Neural crest cell (in vitro differentiated cells): ENCODE measurements at regions not wholly inside any gene's neighbourhood (a gene's known extent, or its start where the extent isn't known, plus 50 kb on each side); places are given as distances from the start of the nearest gene placed in this dataset.

Experiments used
- DNase-seq: peaks from one replicate; pipeline ENCODE4 v3.0.0; 2021; ENCODE audit warnings: low read depth, mixed read lengths, low spot score
- H3K27ac Mint-ChIP-seq: one replicate; pipeline ENCODE4 v1.8.0; 2021; ENCODE audit warnings: mild to moderate bottlenecking, mixed read lengths; ENCODE audit not compliant: unreplicated experiment
- H3K27me3 Mint-ChIP-seq: 2 replicates; pipeline ENCODE4 v1.8.0; 2021; ENCODE audit warnings: low read depth, mild to moderate bottlenecking, mixed read lengths
- H3K36me3 Mint-ChIP-seq: 2 replicates; pipeline ENCODE4 v1.8.0; 2021; ENCODE audit warnings: low read depth, mild to moderate bottlenecking, mixed read lengths
- H3K4me1 Mint-ChIP-seq: 2 replicates; pipeline ENCODE4 v1.8.0; 2021; ENCODE audit warnings: mixed read lengths
- H3K4me3 Mint-ChIP-seq: one replicate; pipeline ENCODE4 v1.8.0; 2021; ENCODE audit warnings: mild to moderate bottlenecking, mixed read lengths
- H3K9me3 Mint-ChIP-seq: 2 replicates; pipeline ENCODE4 v1.8.0; 2021; ENCODE audit warnings: mixed read lengths
- CTCF ChIP-seq: fragments of 200-600 bp; sonication (generic); conservative IDR thresholded peaks from 2 replicates; pipeline ENCODE4 v1.5.0; 2021; ENCODE audit warnings: antibody characterized with exemption, mild to moderate bottlenecking

GRCh38 chr18:43887491-43887890 lies 610.2 kb upstream of the SYT4 start:
- Mint-ChIP-seq H3K27ac (no peak overlapping the region), H3K4me1 (no peaks in the 10 kb centered on the region), H3K9me3 (peaks cover 4% of the 10 kb centered on the region), H3K27me3 (no peaks in the 10 kb centered on the region), H3K36me3 (no peaks in the 10 kb centered on the region), H3K4me3 (no peak overlapping the region)
- no peak for DNase-seq
- no peak for TF ChIP-seq CTCF

GRCh38 chr18:43888598-43888997 lies 611.3 kb upstream of the SYT4 start:
- no peak overlapping the region for H3K27ac Mint-ChIP-seq
- no peak for DNase-seq
- no peaks in the 10 kb centered on the region for H3K27me3 Mint-ChIP-seq
- no peak for TF ChIP-seq CTCF
- no peaks in the 10 kb centered on the region for H3K4me1 Mint-ChIP-seq
- H3K9me3 Mint-ChIP-seq, result peaks cover 4% of the 10 kb centered on the region
- H3K36me3 Mint-ChIP-seq, result no peaks in the 10 kb centered on the region
- H3K4me3 Mint-ChIP-seq, result no peak overlapping the region

GRCh38 chr18:43893001-43893637 lies 615.8 kb upstream of the SYT4 start:
- no peak for DNase-seq
- Mint-ChIP-seq H3K27ac (no peak overlapping the region), H3K36me3 (no peaks in the 10 kb centered on the region), H3K4me1 (no peaks in the 10 kb centered on the region), H3K27me3 (no peaks in the 10 kb centered on the region), H3K9me3 (peaks cover 4% of the 10 kb centered on the region), H3K4me3 (no peak overlapping the region)
- TF ChIP-seq CTCF, result no peak

GRCh38 chr18:43904209-43904837 lies 627.0 kb upstream of the SYT4 start:
- no peak for DNase-seq
- H3K27ac Mint-ChIP-seq, result no peak overlapping the region
- no peaks in the 10 kb centered on the region for H3K27me3 Mint-ChIP-seq
- H3K4me1 Mint-ChIP-seq, result no peaks in the 10 kb centered on the region
- H3K9me3 Mint-ChIP-seq, result no peaks in the 10 kb centered on the region
- TF ChIP-seq CTCF, result no peak
- H3K4me3 Mint-ChIP-seq, result no peak overlapping the region
- H3K36me3 Mint-ChIP-seq, result no peaks in the 10 kb centered on the region

GRCh38 chr18:43914018-43914417 lies 636.7 kb upstream of the SYT4 start:
- H3K4me3 Mint-ChIP-seq, result no peak overlapping the region
- no peak overlapping the region for H3K27ac Mint-ChIP-seq
- no peaks in the 10 kb centered on the region for H3K27me3 Mint-ChIP-seq
- H3K4me1 Mint-ChIP-seq, result no peaks in the 10 kb centered on the region
- no peaks in the 10 kb centered on the region for H3K9me3 Mint-ChIP-seq
- DNase-seq, result no peak
- TF ChIP-seq CTCF, result no peak
- H3K36me3 Mint-ChIP-seq, result no peaks in the 10 kb centered on the region
